H1 (cell line): ENCODE measurements at regions not wholly inside any gene's neighbourhood (a gene's known extent, or its start where the extent isn't known, plus 50 kb on each side); places are given as distances from the start of the nearest gene placed in this dataset.

Source experiments
- CTCF ChIA-PET: fragments of 300-600 bp; sonication (Branson Sonifier 250); formaldehyde crosslinking; loops from one replicate; lab custom pipeline; 2021; ENCODE audit not compliant: partially characterized antibody; lab: Charles Lee
- POLR2A ChIA-PET: fragments of 300-600 bp; sonication (Branson Sonifier 250); formaldehyde crosslinking; loops from one replicate; lab custom pipeline; 2021; ENCODE audit warnings: inconsistent platforms; ENCODE audit not compliant: partially characterized antibody; lab: Charles Lee
- DNase-seq, 2 experiments: peaks; one replicate each; pipeline versions ENCODE4 v3.0.0 to v3.0.0-alpha.2; 2010 to 2022; ENCODE audit warnings: low spot score in 2 of 2, low read depth in 1 of 2, mixed read lengths in 1 of 2
- FAIRE-seq: peaks from 2 replicates; lab custom pipeline; 2011; peaks lifted over from hg19 to GRCh38; lab: Jason Lieb, UNC
- H2AFZ ChIP-seq: 2 replicates; pipeline ENCODE4 v1.8.1; 2012; ENCODE audit warnings: low read length, inconsistent platforms
- H2AK5ac ChIP-seq: 2 replicates; pipeline ENCODE4 v1.6.1; 2013; ENCODE audit warnings: low read depth, low read length
- H2BK120ac ChIP-seq: replicated peaks from 2 replicates; pipeline ENCODE3; 2013; ENCODE audit warnings: low read depth, low read length, inconsistent platforms
- H2BK12ac ChIP-seq: 2 replicates; pipeline ENCODE4 v1.6.1; 2013; ENCODE audit warnings: low read depth, low read length
- H2BK15ac ChIP-seq: 2 replicates; pipeline ENCODE4 v1.6.1; 2013; ENCODE audit warnings: low read length
- H2BK20ac ChIP-seq: 2 replicates; pipeline ENCODE4 v1.6.1; 2013; ENCODE audit warnings: low read length
- H2BK5ac ChIP-seq: 2 replicates; pipeline ENCODE4 v1.6.1; 2013; ENCODE audit warnings: low read depth, low read length
- H3K14ac ChIP-seq: 2 replicates; pipeline ENCODE4 v1.6.1; 2013; ENCODE audit warnings: inconsistent platforms; ENCODE audit not compliant: insufficient read length
- H3K18ac ChIP-seq: 2 replicates; pipeline ENCODE4 v1.6.1; 2013; ENCODE audit warnings: low read length; ENCODE audit errors: extremely low read depth
- H3K23ac ChIP-seq: 2 replicates; pipeline ENCODE4 v1.6.1; 2013; ENCODE audit warnings: inconsistent platforms; ENCODE audit not compliant: insufficient read length
- H3K23me2 ChIP-seq: 2 replicates; pipeline ENCODE4 v1.6.1; 2013; ENCODE audit warnings: low read depth, low read length
- H3K27ac ChIP-seq: 2 replicates; pipeline ENCODE4 v1.6.1; 2011; ENCODE audit warnings: low read depth, low read length, inconsistent platforms
- H3K27me3 ChIP-seq, 4 experiments: replicated peaks in 1 of 4; 1 replicate in 1 of 4; 2 replicates in 3 of 4; pipeline versions ENCODE4 v1.6.1 to v1.8.1; 2011 to 2013; ENCODE audit warnings: low read length in 3 of 4, mild to moderate bottlenecking in 3 of 4, inconsistent platforms in 2 of 4, mixed read lengths in 2 of 4, moderate library complexity in 1 of 4; ENCODE audit not compliant: control insufficient read depth in 3 of 4, insufficient read depth in 3 of 4; ENCODE audit errors: extremely low read depth in 1 of 4
- H3K36me3 ChIP-seq, 4 experiments: 2 replicates each; pipeline versions ENCODE4 v1.6.1 to v1.8.1; 2011 to 2013; ENCODE audit warnings: mild to moderate bottlenecking in 4 of 4, low read length in 3 of 4, moderate library complexity in 2 of 4, control low read depth in 1 of 4, inconsistent platforms in 1 of 4; ENCODE audit not compliant: insufficient read depth in 4 of 4, control insufficient read depth in 2 of 4
- H3K4ac ChIP-seq: replicated peaks from 2 replicates; pipeline ENCODE3; 2013; ENCODE audit warnings: low read length, low read depth, mixed read lengths, inconsistent platforms; ENCODE audit not compliant: insufficient read length
- H3K4me1 ChIP-seq, 4 experiments: replicated peaks in 1 of 4; 1 replicate in 1 of 4; 2 replicates in 3 of 4; pipeline versions ENCODE4 v1.6.1 to v1.8.1; 2011 to 2013; ENCODE audit warnings: low read length in 3 of 4, inconsistent platforms in 2 of 4, mixed read lengths in 1 of 4; ENCODE audit not compliant: insufficient read depth in 4 of 4, control insufficient read depth in 3 of 4
- H3K4me2 ChIP-seq, 2 experiments: 2 replicates each; pipeline versions ENCODE4 v1.6.1 to v1.8.1; 2011 to 2013; ENCODE audit warnings: low read depth in 2 of 2, low read length in 2 of 2, control low read depth in 1 of 2, inconsistent platforms in 1 of 2, mild to moderate bottlenecking in 1 of 2; ENCODE audit not compliant: insufficient read depth in 1 of 2
- H3K4me3 ChIP-seq, 4 experiments: fragments of 200-600, 300-600 bp in 1 of 4; sonication (generic), shearing (Covaris generic), sonication (Bioruptor Twin) in 1 of 4; 2 replicates each; pipeline versions ENCODE4 v1.5.1 to v1.8.1; 2011 to 2016; ENCODE audit warnings: low read length in 4 of 4, low read depth in 3 of 4, control low read depth in 2 of 4, inconsistent platforms in 2 of 4, mild to moderate bottlenecking in 2 of 4, mixed read lengths in 1 of 4, moderate library complexity in 1 of 4; ENCODE audit not compliant: insufficient read depth in 2 of 4; ENCODE audit errors: extremely low read depth in 1 of 4
- H3K56ac ChIP-seq: replicated peaks from 2 replicates; pipeline ENCODE3; 2013; ENCODE audit warnings: low read depth, mild to moderate bottlenecking, mixed read lengths, low read length, inconsistent platforms; ENCODE audit not compliant: insufficient read length
- H3K79me1 ChIP-seq: 2 replicates; pipeline ENCODE4 v1.6.1; 2013; ENCODE audit warnings: low read depth, low read length, control low read depth
- H3K79me2 ChIP-seq, 2 experiments: 2 replicates each; pipeline versions ENCODE4 v1.6.1 to v1.8.1; 2012 to 2013; ENCODE audit warnings: low read length in 2 of 2, mild to moderate bottlenecking in 2 of 2, inconsistent platforms in 1 of 2; ENCODE audit not compliant: insufficient read depth in 2 of 2, control insufficient read depth in 1 of 2
- H3K9ac ChIP-seq, 4 experiments: replicated peaks in 1 of 4; 1 replicate in 1 of 4; 2 replicates in 3 of 4; pipeline versions ENCODE4 v1.6.1 to v1.8.1; 2011 to 2013; ENCODE audit warnings: low read depth in 3 of 4, low read length in 3 of 4, control low read depth in 2 of 4, mild to moderate bottlenecking in 2 of 4, moderate library complexity in 2 of 4, inconsistent platforms in 1 of 4; ENCODE audit errors: extremely low read depth in 1 of 4
- H3K9me3 ChIP-seq, 2 experiments: 2 replicates each; pipeline versions ENCODE4 v1.6.1 to v1.8.1; 2012 to 2013; ENCODE audit warnings: mild to moderate bottlenecking in 2 of 2, moderate library complexity in 2 of 2, control low read depth in 1 of 2, inconsistent platforms in 1 of 2, low read depth in 1 of 2, low read length in 1 of 2, mixed read lengths in 1 of 2; ENCODE audit not compliant: insufficient read depth in 2 of 2
- H4K20me1 ChIP-seq, 2 experiments: replicated peaks in 1 of 2; 2 replicates each; pipeline versions ENCODE3 to v1.8.1; 2011 to 2013; ENCODE audit warnings: inconsistent platforms in 2 of 2, low read length in 2 of 2, mild to moderate bottlenecking in 1 of 2; ENCODE audit not compliant: insufficient read depth in 2 of 2, control insufficient read depth in 1 of 2
- H4K5ac ChIP-seq: 2 replicates; pipeline ENCODE4 v1.6.1; 2013; ENCODE audit warnings: low read length, low read depth, mixed read lengths, inconsistent platforms; ENCODE audit not compliant: insufficient read length
- H4K8ac ChIP-seq: 2 replicates; pipeline ENCODE4 v1.8.0; 2013; ENCODE audit warnings: mild to moderate bottlenecking, moderate library complexity, low read length, inconsistent platforms; ENCODE audit not compliant: insufficient read depth; ENCODE audit errors: extremely low read depth
- H4K91ac ChIP-seq: replicated peaks from 2 replicates; pipeline ENCODE3; 2013; ENCODE audit warnings: low read length, mixed read lengths, inconsistent platforms; ENCODE audit not compliant: insufficient read length
- ASH2L ChIP-seq: fragments of 200-600, 300-600 bp; sonication (generic); IDR thresholded peaks from one replicate; pipeline ENCODE4 v1.7.1; 2017; ENCODE audit warnings: low read length
- CTBP2 ChIP-seq: IDR thresholded peaks from 2 replicates; pipeline ENCODE4 v1.7.0; 2011; ENCODE audit warnings: borderline replicate concordance, mild to moderate bottlenecking, moderate library complexity, mixed read lengths, low read length; ENCODE audit not compliant: insufficient read depth, insufficient read length
- EZH2 ChIP-seq: fragments of 200-600 bp; sonication (generic); IDR thresholded peaks from 2 replicates; pipeline ENCODE4 v1.7.1; 2012; ENCODE audit warnings: low read depth, mild to moderate bottlenecking, moderate library complexity, low read length, inconsistent platforms; ENCODE audit not compliant: severe bottlenecking
- HDAC2 ChIP-seq, 2 experiments: fragments of 300-600 bp in 1 of 2; sonication (generic) in 1 of 2; IDR thresholded peaks; 2 replicates each; pipeline ENCODE4 v1.6.1; 2011 to 2012; ENCODE audit warnings: low read depth in 2 of 2, low read length in 2 of 2, mild to moderate bottlenecking in 2 of 2, moderate library complexity in 2 of 2, borderline replicate concordance in 1 of 2, inconsistent platforms in 1 of 2
- KDM4A ChIP-seq: IDR thresholded peaks from one replicate; pipeline ENCODE4 v1.7.1; 2012; ENCODE audit warnings: low read depth, mild to moderate bottlenecking, moderate library complexity, low read length, inconsistent platforms; ENCODE audit not compliant: severe bottlenecking
- SUZ12 ChIP-seq: fragments of 200-600 bp; sonication (generic); IDR thresholded peaks from 2 replicates; pipeline ENCODE4 v1.6.1; 2012; ENCODE audit warnings: mild to moderate bottlenecking, inconsistent platforms, low read length, moderate library complexity, mixed read lengths
- TAF1 ChIP-seq: IDR thresholded peaks from 2 replicates; pipeline ENCODE4 v1.6.1; 2011; ENCODE audit warnings: mild to moderate bottlenecking, low read depth, low read length
- TBP ChIP-seq: IDR thresholded peaks from 2 replicates; pipeline ENCODE4 v1.6.1; 2011; ENCODE audit warnings: low read depth, low read length, improper control_type of control experiment
- TCF12 ChIP-seq: IDR thresholded peaks from 2 replicates; pipeline ENCODE4 v1.6.1; 2011; ENCODE audit warnings: low read depth, mild to moderate bottlenecking, low read length
- WGBS, 2 experiments: shearing (Covaris generic) in 1 of 2; methylation state at CpG; one replicate each; pipeline versions ENCODE4 v1.1.6 to v1.1.7; 2013 to 2015; ENCODE audit warnings: low lambda C conversion rate in 2 of 2, mixed read lengths in 2 of 2, inconsistent platforms in 1 of 2, low coverage in 1 of 2, missing lambda C conversion rate in 1 of 2; ENCODE audit not compliant: insufficient replicate concordance in 2 of 2, insufficient coverage in 1 of 2, insufficient read length in 1 of 2; ENCODE audit errors: extremely low coverage in 1 of 2, missing lambda C conversion rate in 1 of 2; 5-methylcytosine and 5-hydroxymethylcytosine counted together

DNA sequence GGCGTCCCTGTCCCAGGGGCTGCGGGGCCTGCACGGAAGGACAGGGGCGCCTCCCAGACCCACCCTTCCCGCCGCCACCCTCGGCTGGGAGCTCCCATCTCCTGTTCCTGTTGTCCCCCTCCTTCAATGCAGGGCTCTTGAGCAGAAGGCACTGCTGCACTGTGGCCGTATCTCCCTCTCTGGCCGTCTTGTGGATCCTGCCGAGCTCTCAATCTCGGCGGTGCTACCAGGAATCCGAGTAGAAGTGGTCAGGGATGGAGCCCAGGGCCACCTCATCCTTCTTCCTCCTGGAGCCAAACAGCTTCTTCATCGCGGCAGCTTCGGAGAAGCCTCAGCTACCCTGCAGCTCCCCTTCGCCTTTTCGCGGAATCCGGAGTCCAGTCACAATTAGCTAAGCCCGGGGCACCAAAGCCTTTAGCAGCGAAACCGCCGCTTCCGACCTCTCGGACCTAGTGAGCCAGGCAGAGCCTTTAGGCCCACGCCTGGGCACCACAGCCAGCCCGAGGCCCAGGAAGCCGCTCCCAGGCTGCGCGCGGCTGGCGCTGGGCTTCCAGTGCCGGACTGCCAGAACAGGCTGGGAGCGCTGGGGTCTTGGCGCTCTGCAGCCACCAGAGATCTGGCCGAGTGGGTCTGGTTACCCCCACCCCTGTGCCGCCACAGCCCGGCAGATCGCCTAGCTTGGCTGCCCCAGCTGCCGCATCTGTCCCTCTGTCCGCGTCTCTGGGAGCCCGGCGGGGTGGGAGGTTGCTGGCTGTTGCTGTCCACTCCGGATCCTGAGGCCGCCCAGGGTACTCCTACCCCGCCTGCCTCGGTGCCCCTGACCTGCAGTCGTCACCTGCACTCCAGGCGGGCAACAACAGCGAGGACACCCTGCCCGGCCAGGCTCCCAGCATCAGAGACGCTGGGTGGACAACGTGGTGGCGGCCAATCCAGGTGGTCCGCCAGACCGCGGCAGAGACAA lies 69.1 kb downstream of the ASCL4 start:
- H3K36me3 ChIP-seq = no peaks in the 10 kb centered on the region
- POLR2A ChIA-PET = interaction anchor here (0.6 to 1.0 kb wide), 4 partner anchors 21 to 61 kb away, joined by 3 to 4 read pairs (median 4); no protein-coding TSS in a partner anchor
- H2AFZ ChIP-seq = peak overlapping the region; percentile 80
- no peak overlapping the region for H3K9ac ChIP-seq
- H3K27ac ChIP-seq = no peak overlapping the region
- no peak overlapping the region for H3K56ac ChIP-seq
- FAIRE-seq = no peak
- no peak overlapping the region; the same call in 1 of the 2 replicates for H2BK15ac ChIP-seq
- no peaks in the 10 kb centered on the region for H3K79me1 ChIP-seq
- H3K79me2 ChIP-seq = no peaks in the 10 kb centered on the region
- CTCF ChIA-PET = interaction anchor here (0.8 to 2.9 kb wide), 9 partner anchors 10 to 85 kb away, joined by 3 to 10 read pairs (median 4); no protein-coding TSS in a partner anchor
- H2BK12ac ChIP-seq = 0 out of 2 replicates have a peak overlapping the region, but pooled peaks have one; percentile 23
- 2% methylated on average over 52 of the region's 59 CpGs; no CpG with 5 or more reads in 1 of the 2 experiments for WGBS, 2 experiments
- H3K4me2 ChIP-seq = peak overlapping the region; percentile 94 to 98
- H4K91ac ChIP-seq = no peak overlapping the region
- peak in 1 of 2 experiments; percentile 72 for DNase-seq
- no peak overlapping the region for H4K5ac ChIP-seq
- no peak overlapping the region for H2AK5ac ChIP-seq
- H3K23me2 ChIP-seq = peaks cover 16% of the 10 kb centered on the region
- peaks cover 25 to 55% (median 42%) of the 10 kb centered on the region in 4 experiments for H3K27me3 ChIP-seq
- H3K14ac ChIP-seq = no peak overlapping the region
- no peaks in the 10 kb centered on the region for H3K9me3 ChIP-seq
- TF ChIP-seq ASH2L (peak; percentile 19), SUZ12 (peak; percentile 94), TBP (0 out of 2 replicates have a peak, but pooled peaks have one; percentile 33), CTBP2 (no peak), KDM4A (peak; percentile 86), HDAC2 (IDR thresholded peaks at IDR 0.05; ENCODE audit: borderline replicate concordance in 1 of 2, low read depth in 2 of 2, low read length in 2 of 2) (0 out of 4 replicates have a peak, but pooled peaks of 1 of the 2 experiments have one; percentile 43), TAF1 (peak; percentile 26; the same call in 1 of the 2 replicates), TCF12 (no peak), EZH2 (peak; percentile 95)
- H4K20me1 ChIP-seq = peaks cover 0 to 1% of the 10 kb centered on the region in 2 experiments
- H3K4me1 ChIP-seq = peaks cover 0 to 12% (median 6%) of the 10 kb centered on the region in 4 experiments; a peak in 5 of 7 replicates
- H2BK5ac ChIP-seq = 0 out of 2 replicates have a peak overlapping the region, but pooled peaks have one; percentile 52
- H4K8ac ChIP-seq = peak overlapping the region; percentile 85; the same call in 1 of the 2 replicates
- no peak overlapping the region for H2BK120ac ChIP-seq
- H3K4me3 ChIP-seq = peak overlapping the region; percentile 29 to 64 (median 58)
- H3K18ac ChIP-seq = no peak overlapping the region; the same call in 1 of the 2 replicates
- no peak overlapping the region for H2BK20ac ChIP-seq
- H3K23ac ChIP-seq = no peak overlapping the region
- H3K4ac ChIP-seq = no peak overlapping the region
